EL (cell line): ENCODE measurements at regions not wholly inside any gene's neighbourhood (a gene's known extent, or its start where the extent isn't known, plus 50 kb on each side); places are given as distances from the start of the nearest gene placed in this dataset.
A peak's percentile ranks its signal among the peaks of the same experiment; 100 is the strongest.
"Not testable (repeated sequence)": the region's sequence is repeated elsewhere in the genome, so short reads cannot be mapped to it uniquely, and the experiment has no call there.

Experiments used
- DNase-seq: peaks from one replicate; pipeline ENCODE4 v3.0.0-alpha.2; 2016

DNA sequence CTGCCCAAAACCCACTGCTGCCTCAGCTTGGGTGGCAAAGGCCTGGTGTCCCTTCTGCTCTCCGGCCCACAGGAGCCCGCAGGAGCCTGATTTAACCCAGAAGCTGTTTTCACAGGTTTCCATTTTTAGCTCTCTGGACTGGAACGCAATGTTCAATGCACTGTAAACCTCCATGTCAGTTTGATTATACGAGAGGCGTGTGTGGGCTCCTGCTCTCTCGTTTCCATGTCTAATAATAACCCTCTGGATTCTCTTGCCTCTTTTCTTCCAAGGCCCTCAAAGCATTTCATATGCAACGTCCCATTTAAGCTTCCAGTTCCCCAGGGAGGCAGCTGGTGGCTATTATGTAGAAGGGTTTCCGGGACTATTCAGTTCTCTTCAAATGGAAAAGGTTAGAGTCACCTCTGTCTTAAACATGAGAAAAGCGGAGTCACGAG lies 161.1 kb downstream of the SUDS3 start:
- no peak for DNase-seq

DNA sequence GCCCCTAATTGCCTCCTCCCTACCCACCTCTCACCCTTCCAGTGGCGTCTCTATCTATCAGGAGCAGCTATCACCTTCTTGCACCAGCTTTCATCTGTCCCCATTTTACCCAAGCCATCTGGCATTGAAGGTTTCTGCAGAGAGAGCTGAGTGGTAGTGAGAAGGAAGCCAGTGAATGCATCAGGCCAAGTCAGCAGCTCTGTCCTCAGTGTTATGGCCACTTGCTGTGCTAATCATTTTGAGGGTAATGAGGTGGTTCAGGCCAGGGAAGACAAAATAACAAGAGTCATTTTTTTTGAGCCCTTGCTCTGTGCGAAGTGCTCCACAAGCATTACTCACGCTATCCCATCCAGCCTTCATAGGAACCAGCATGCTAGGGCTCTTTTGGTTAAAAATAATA lies 164.7 kb downstream of the SUDS3 start:
- DNase-seq: no peak

DNA sequence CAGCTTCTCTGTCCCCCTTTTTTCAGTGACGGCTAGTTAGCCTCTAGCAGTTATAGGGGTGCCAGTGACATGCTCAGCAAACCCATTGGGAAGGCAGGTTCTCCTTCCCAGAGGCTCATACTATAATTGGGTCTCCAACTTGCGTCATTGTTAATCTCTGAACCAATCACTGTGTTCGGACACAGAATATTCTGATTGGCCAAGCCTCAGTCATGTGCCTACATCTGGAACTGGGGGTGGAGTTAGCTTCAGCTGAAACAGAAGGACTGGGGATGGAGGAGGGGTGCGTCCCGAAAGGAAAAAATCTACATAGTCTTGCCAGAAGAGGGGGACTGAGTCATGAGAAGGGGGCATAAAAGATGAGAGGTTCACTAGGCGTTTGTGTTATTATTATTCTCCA lies 165.6 kb downstream of the SUDS3 start:
- no peak for DNase-seq

DNA sequence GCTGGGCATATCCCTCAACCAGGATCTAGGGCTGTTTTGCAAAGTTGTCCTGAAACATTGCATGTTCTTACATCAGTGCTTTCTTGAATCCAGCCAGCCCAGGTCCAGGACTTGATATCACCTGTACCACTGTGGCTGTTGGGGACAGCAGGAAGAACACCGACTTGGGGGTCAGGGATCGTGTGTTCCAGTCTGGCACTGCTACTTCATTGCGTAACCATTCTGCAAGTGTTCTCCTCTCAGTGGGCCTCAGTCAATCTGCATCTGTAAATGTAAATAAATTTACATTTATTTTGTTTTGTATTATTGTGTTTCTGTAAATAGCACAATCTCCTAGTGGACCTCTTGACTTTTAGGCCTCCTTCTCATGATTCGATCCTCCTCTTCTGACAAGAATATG lies 167.3 kb downstream of the SUDS3 start:
- DNase-seq: no peak

DNA sequence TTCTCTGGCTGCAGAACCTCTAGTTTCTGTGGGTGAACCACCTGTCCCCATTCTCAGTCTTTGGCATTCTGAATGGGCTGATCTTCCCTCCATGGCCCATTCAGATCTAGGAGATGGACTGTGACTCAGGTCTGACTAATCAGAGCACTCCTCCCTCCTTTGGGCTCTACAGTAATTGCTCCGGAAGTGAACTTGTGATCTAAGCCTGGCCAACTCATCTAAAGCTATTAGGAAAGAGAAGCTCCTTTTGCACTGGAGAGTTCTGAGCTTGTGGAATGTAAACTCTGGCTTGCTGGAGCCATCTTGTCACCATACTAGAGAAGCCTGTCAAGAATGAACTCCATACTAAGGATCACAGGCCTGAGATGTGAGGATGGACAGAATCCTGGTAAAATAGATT lies 168.2 kb downstream of the SUDS3 start:
- DNase-seq: peak; percentile 94

DNA sequence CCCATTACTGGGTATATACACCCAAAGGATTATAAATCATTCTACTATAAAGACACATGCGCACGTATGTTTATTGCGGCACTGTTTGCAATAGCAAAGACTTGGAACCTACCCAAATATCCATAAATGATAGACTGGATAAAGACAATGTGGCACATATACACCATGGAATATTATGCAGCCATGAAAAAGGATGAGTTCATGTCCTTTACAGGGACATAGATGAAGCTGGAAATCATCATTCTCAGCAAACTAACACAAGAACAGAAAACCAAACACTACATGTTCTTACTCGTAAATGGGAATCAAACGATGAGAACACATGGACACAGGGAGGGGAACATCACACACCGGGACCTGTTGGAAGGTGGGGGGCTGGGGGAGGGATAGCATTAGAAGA lies 171.3 kb downstream of the SUDS3 start:
- not testable (repeated sequence) for DNase-seq

DNA sequence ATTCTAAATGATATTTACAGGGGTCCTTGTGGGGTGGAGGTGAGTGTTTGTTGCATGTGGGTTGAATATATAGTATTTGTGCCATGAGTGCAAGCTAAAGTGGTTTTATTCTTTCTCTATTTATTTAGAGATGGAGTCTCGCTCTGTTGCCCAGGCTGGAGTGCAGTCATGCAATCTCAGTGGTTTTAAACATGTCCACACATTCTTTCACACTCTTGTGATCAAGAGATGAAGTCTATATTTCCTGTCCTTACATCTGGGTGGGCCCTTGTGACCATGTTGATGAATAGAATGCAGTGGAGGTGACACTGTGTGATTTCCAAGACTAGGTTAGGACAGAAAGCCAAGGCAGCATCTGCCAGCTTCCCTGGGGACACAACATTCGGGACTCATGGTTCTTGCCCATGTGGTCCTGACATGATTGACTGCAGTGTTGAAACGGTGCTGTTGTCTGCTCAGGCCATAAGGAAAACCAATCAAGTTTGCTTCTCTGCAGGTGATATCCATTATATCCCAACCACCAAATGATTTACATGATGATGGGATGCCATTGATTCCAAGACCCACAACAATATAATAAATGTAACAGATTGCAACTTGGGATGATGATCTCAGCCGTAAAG lies 172.6 kb downstream of the SUDS3 start:
- no peak for DNase-seq

DNA sequence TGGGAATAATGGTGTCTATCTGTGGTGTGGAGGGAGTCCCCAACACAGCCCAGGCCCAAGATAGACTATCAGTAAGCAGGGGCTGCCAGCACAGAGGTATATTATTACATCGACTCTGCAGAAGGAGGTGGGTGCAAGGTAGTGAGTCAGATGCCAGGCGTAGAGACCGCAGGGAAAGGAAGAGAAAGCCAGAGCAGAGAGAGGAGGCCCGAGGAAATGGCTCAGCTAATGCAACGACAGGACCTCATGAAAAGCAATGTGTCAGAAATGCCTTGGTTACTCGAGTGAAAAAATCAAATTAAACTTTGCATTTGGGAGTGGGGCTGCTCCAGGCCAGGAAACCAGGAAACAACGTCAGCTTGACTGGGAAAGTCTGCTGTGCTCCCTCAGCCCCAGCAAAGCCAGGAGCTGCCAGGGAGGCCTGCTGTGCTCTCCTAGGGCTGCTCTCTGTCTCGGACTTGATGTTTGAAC lies 173.2 kb downstream of the SUDS3 start:
- DNase-seq: peak; percentile 21

DNA sequence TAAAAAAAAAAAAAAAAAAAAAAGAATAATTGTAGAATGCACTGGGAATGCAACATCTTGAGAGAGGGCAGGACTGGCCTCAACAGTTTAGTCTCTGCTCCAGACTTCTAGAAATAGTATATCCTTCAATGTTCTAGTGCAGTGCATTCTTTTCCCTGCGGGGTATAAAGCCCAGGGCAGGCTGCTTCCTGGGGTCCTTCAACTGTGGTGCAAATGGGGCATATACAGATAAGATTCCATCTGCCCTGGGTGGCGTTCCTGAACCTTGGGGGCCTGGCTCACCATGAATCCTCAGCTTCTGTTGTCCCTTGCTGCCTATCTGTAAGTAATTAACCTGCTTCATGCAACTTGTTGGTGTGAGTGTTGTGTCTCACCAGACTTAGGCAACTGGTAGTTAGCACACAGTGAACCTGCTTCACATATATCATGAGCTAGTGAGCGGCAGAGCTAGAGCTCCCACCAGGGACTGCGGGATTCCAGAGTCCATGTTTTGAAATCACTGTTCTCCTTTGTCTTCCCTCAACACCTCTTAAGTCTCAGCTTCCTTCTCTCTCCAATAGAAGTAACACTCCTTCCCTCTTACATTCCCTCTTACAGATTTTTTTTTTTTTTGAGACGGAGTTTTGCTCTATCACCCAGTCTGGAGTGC lies 177.6 kb downstream of the SUDS3 start:
- DNase-seq: no peak

DNA sequence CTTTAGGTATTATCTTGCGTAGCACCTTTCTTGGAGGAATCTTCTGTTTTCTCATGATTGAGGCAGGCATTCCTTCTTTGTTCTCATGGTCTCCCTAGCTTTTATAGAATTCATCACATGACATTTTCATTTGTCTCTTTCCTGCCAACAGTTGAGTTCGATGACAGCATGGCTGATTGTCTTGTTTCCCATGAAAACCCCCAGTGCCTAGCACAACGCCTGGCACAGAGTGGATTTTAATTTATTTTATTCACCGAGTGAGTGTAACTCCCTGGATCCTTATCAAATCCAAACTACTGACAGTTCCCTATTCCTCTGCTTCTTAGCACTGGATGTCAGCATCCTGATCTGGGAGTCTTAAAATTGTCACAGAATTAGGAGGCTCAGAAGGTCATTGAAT lies 182.6 kb downstream of the SUDS3 start:
- no peak for DNase-seq

DNA sequence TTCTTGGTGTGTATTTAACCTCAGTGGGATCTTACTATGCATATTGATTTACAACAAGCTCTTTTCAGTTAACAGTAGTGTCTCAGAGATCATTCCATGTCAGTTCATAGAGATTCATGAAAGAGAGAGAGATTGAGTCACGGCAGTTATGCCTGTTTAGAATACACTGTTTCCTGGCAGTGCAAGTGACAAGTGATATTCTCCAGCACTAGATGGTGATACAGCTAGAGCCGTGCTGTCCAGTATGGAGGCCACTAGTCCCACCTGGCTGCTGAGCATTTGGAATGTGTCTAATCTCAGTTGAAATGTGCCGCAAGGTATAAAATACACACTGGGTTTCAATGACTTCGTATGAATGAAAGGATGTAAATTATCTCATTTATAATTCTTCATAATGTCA lies 184.4 kb downstream of the SUDS3 start:
- DNase-seq: no peak

DNA sequence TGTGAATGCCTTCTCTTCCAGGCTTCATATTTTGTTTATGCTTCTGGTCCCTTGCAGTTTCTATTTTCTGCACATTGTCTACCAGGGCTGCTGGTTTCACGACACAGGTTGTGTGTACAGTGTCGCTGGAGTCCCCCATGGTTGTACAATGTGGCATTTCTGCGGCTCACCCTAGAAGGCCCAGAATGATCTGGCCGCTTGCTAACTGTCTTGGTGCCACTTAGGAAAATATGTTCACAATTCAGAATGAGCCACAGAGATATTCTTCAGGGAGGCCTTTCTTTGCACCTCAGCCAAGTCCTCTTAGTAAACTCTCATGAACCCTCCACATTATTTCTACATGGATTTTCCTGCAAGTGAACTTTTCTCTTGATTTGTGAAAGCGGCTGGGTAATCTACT lies 195.4 kb downstream of the SUDS3 start:
- DNase-seq: no peak

DNA sequence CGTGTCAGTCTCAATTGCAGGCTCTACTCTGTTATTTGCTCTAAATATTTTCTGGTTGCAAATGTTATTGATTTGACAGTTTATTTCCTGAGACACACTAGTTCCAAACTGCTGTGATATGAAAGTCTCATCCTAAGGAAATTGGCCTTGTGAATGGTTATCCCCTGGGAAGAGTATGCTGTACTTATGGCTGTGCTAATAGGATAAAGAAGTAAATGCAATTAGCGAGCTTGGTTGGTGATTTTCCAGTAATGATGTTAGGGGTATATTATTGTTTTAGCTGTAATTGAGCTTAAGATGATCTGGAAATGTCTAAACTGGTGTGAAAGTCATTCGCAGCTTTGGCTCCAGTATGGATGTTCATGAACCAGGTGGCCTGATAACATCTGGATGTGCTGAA lies 197.9 kb downstream of the SUDS3 start:
- no peak for DNase-seq

DNA sequence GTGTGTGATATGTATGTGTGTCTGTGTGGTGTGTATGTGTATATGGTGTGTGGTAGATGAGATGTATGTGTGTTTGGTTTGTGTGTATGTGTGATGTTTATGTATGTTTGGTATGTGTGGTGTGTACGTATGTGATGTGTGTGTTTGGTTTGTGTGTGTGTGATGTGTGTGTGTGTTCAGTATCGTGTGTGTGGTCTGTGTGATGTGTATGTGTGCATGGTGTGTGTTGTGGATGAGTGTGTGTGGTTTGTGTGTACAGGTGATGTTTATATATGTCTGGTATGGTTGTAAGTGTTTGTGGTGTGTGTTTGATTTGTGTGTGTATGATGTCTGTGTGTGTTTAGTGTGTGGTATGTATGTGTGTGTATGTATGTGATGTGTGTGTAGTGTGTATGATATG lies 199.4 kb downstream of the SUDS3 start:
- no peak for DNase-seq

DNA sequence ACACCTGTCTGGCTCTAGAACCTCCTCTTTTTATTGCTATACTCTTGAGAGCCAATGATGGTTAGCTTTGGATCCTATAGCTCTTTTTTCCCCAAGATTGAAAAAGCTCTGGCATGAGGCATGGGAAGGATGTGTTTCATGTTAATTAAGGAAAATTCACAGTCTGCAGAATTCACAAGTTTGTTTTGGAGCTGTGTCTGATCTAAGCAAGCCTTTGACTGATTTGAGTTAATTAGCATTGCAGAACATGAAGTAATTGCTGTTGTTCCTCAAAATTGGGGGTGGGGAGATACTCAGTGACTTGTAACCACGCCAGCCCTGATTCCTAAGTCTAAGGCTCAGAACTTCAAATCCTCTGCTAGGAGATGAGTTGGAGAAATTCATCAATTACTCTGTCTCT lies 205.0 kb downstream of the SUDS3 start:
- DNase-seq: no peak

DNA sequence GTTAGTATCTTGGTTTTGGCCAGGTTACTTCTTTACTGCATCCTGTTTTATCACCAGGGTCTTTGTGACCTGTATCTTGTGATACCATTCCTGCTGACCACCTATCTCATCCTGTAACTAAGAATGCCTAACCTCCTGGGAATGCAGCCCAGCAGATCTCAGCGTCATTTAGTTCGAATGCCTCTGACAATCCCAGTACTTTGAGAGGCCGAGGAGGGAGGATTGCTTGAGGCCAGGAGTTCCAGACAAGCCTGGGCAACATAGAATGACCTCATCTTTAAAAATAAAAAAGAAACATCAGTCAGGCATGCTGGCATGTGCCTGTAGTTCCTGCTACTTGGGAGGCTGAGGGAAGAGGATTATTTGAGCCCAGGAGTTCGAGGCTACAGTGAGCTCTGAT lies 206.5 kb downstream of the SUDS3 start:
- peak; percentile 9 for DNase-seq

DNA sequence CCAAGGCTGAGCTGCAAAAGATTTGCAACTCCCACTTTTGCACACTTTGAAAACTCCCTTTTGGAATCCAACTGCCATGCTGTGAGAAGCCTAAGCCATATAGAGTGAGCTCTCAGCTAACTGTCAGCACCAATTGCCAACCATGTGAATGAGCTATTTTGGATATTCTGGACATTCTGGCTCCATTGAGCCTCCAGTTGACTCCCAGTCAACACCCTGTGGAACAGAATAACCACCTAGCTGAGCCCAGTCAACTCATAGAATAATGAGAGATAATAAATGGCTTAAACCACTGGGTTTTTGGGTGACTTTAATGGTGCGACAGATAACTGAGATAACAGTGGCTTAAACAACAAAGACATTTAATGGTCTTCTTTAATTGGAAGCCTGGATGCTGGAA lies 210.1 kb downstream of the SUDS3 start:
- DNase-seq: no peak

DNA sequence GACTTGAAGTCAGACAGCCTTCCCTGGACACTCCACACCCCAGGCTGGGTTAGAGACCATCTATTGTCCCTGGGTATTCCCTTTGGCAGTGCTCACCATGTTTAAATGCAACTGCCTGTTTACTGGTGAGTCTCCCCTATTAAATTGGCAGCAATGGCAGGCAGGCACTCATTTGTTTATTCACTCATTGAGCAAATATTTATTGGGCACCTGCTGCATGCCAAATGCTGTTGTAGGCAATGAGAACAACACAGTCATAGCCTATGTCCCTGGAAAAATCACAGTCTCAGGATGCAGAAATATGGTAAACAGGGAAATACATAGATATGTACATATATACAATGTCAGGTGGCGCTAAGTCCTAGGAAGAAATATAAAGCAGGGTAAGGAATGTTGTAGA lies 212.8 kb downstream of the SUDS3 start:
- no peak for DNase-seq

DNA sequence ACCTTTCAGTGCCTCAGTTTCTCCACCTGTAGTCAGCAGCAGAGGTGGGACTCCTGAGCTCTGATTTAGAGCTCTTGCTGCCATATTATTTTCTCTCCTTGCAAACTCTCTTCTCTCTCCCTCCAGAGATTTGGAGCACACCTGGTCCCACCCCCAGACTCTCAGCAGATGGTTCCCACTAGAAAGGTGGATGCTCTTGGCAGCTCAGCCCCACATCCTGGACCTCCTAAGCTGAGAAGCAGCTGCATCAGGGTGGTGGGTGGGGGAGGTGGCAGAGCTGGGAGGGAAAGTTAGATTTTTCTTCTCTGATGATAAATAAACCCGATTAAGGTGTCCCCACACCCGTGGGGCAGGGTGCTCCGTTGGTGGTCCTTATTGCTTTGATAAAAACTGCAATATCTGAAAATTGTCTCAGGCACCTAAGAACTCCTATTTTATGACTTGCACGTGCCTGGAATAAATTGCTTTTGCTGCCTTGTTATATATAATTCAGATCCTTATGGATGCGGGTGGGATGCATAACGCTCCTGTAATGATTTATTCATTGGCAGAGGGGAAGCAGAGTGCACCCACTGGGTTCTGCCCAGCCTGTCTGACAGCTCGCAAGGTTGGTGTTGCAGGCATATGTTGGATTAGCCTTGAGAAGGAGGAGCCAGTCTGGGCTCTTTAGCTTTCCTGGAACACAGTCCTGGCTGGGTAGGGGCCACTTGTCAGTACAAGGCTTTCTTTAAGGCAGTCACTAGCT lies 214.2 kb downstream of the SUDS3 start:
- DNase-seq: no peak

DNA sequence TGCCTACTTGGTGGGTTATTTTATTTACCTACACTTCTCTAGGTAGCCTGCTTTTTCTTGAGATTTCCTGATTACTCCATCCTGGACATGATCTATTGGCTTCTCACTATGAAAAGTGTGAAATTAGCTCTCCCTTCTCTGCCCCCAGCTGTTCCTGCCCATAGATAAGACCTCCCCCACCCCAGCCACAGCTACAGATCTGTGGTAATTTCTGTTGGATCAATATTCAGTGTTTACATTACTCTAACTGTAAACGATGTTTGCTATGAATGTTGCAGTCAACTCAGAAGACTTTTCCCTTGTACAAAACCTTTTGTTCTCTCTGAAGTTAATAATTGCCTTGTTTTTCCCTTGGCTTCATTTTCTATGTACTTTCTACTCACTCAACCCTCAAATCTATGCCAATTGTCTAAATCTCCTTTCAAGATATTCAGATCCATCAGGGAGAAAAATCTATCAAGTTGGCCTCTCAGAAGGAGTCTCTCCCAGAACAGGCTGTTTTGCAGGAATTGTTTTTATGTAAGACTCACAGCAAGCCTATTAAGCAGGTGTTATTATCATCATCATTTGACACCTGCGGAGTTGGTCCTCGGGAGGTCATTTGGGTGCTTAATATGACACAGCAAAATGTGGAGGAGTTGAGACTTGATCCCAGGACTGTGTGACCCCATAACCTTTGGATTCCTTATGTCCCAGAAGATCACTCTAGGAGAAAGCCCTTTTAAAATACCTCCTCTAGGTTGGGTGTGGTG lies 227.4 kb downstream of the SUDS3 start:
- DNase-seq: no peak

DNA sequence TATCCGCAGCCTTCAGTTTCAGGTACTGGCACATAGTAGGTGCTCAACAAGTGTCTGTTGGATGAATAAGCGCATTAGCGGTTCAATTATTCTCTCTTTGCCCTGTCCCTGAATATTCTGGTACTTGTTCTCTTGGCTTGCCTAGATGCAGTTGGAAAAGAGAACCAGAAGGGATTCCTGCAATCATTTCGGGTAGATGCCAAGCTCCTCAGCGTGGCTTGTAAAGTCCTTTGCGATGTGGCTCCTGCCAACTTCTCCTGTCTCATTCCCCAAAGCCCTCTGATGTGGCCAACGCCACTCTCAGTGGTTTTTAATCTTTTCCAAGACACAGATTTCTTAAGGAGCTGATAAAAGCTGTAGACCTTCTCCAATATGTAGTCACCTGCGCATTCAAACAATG lies 230.3 kb downstream of the SUDS3 start:
- no peak for DNase-seq

DNA sequence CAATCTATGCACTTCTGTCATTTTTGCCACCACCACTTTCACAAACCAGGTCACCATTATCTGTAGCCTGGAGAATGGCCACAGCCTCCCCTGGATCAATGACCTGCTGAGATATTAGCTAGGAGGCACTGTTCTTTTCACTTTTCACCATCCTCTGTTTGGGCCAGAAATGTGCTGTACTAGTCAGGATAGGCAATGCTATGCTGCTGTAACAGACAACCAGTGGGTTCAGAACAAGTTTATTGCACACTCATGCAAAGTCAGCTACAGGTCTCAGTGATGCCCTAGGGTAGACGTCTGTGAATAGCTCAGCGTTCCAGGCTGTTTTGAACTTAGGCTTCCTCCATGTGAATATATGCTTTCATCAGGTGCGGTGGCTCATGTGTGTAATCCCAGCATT lies 231.5 kb downstream of the SUDS3 start:
- no peak for DNase-seq

DNA sequence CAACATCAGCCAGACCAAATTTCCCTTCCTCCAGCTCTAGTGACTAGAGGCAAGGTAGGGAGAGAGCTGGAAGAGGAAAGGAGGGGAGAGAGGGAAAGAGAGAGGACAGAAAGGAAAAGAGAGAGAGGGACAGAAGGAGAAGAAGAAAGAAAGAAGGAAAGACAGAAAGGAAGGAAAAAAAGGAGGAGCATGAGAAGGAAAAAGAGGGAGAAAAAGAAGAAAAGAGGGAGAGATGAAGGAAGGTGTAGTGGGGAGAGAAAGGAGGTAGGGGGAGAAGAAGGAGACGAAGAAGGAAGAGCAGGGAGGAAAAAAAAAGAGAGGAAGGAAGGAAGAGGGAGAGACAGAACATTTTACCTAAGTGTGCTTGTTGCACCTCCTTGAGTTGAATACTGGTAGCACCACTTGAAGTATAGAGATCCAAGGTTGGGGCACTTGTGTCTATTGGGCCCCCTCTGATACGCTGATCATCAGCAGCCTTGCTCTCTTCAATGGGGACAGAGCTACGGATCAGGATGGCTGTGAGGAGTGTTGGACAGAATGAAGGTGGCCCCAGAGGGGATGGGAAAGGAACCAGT lies 232.5 kb downstream of the SUDS3 start:
- DNase-seq: no peak
